ENCODE measurements at regions not wholly inside any gene's neighbourhood (a gene's known extent, or its start where the extent isn't known, plus 50 kb on each side); places are given as distances from the start of the nearest gene placed in this dataset.
"Not testable (repeated sequence)": the region's sequence is repeated elsewhere in the genome, so short reads cannot be mapped to it uniquely, and the experiment has no call there.

DNA sequence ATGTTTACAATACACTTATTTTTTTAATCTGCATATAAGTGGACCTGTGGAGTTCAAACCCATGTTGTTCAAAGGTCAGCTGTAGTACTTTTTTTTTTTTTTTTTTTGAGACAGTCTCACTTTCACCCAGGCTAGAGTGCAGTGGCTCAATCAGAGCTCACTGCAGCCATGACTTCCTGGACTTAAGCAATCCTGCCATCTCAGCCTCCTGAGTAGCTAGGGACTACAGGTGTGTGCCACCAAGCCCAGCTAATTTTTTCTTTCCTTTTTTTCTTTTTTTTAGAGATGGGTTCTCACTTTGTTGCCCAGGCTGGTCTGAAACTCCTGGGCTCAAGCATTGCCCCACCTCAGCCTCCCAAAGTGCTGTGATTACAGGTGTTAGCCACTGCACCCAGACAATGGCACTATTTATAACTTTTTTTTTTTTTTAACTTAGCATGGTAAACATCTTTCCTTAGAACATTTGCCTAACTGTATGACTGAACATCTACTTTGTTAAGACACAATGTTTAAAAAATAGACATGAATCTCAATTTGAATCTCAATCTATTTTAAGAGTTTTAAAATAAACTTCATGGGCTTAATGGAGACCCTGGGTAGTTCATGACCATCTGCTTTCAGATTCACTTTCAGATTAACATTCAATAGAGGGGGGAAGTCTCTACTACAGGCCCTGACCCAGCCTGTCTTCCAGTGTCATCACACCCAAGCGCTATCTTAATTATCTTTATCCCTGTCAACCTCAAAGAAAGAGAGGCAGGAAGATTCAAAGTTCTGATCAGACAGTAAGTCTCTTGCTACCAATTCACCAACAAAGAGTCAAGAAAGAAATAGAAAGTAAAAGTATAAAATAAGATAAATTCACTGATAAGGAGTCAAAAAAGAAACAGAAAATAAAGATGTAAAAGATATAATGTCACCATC lies 97.7 kb upstream of the DOCK9 start:
- no peak for DNase-seq (ENCODE audit: low read depth)

DNA sequence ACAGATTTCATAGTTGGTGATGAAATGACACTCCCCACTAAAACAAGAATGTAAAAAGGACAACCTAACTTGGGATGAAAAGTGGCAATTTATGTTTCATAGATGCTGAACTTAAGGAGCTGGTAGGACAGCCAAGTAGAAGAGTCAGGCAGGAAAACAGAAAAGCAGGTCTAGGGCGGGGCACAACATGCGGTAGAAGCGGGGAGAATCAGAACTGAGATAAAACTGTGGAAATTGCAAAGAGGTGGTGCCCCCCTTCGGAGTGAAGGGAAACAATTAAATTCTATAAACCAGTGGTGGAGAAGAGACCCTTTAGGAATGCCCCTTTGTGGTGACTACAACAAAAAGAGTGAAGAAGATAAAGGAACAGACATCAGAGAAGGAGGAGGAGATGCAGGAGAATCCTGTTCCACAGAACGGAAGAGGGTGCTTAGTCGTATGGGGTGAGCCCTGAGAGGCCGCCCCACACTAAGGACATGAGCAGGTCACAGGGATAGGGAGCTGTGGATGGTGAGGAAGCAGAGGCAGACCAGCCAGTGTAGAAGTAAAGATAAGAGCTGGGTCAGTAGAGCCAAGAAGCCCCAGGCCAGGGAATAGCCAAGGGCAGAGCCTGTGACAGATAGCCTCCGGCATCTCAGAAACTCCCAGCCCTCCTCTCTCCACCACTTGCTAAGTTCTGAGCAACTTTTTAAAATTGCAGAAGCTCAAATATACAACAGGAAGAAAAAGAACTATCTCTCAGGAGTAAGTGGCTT lies 100.3 kb upstream of the DOCK9 start:
- no peak for DNase-seq (ENCODE audit: low read depth)

DNA sequence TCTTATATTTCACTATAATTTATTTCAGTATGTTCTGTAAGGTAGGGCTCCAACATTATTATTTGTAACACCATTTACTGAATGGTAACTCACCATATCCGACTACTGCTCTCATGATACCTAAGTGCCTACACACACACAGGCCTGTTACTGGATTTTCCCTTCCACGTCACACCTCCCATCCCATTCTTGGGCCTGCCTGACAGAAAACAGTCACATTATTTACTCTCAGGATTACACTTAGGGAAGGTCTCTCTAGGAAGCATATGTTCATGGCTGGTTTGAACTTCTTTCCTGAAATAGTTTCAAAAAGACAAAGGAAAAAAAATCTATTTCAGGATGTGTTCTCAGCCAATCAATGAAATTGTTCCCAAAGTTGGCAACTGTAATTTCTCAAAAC lies 102.3 kb upstream of the DOCK9 start:
- no peak for DNase-seq (ENCODE audit: low read depth)

DNA sequence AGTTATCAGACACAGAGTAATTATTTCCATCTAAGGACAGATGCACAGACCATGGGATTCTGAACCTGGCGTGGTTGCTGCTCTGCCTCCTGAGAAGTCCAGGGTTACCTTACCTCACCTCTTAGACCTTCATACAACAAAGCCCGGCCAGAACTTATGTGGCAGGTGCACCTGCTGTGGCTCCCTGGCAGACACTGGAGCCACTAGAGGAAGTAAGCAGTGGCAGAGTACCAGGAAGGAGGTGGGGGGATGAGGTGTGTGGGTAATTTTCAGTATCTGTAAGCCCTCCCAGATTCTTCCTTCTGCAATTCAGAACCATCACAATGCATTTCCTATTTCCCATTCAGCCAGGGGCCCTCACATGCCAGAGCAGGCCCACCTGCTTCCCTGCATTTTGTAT lies 106.1 kb upstream of the DOCK9 start:
- no peak for DNase-seq (ENCODE audit: low read depth)

DNA sequence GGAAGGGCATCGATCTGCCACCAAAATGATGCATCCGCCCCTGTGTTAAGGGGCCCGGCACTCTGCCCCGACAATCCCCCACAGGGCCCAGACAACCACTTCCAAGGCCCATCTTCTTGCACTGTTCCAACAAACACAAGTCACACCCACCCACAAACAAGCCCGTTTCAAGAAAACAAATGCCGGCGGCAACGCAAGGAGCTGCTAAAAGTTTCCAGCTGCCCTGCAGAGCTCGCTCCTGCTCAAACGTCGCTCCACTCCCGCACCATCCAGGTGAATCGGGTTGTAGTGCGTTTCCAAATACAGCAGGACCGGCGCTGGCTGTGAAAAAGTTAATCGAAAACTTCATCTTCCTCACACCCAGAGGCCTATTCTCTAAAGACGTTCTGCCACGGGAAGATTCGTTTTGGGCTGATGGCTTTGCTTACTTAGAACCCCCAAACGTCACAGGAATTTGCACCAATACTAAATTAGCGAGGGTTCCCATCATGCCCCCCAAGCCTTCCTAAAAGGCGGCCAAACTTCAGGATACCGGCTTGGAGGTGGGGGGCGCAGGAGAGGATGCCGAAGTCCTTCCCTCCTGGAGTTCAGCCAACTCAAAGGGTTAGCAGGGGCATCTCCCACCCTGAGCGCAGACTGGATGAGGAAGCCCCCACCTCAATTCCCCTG lies 107.4 kb upstream of the DOCK9 start:
- no peak for DNase-seq (ENCODE audit: low read depth)

DNA sequence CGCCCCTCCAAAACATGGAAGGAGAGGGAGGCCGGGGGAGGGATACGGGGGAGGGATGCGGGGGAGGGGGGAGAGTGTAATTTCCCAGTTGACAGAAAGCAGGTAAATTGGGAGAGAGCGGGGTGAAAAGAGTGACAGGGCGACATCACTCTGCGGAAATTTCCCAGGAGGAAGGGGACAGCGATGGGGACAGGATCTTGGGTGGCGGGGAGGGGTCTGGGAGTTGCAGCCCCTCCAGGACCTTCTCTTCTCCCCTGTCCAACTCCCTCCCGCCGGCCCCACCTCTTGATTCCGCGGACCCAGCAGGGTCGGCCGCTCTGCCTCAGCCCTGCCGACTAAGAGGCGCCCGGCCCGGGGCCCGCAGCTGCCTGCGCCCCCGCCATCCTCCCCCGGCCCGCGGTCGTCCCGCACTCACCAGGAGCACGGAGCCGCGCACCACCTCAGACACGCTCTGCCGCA lies 108.0 kb upstream of the DOCK9 start:
- no peak for DNase-seq (ENCODE audit: low read depth)

DNA sequence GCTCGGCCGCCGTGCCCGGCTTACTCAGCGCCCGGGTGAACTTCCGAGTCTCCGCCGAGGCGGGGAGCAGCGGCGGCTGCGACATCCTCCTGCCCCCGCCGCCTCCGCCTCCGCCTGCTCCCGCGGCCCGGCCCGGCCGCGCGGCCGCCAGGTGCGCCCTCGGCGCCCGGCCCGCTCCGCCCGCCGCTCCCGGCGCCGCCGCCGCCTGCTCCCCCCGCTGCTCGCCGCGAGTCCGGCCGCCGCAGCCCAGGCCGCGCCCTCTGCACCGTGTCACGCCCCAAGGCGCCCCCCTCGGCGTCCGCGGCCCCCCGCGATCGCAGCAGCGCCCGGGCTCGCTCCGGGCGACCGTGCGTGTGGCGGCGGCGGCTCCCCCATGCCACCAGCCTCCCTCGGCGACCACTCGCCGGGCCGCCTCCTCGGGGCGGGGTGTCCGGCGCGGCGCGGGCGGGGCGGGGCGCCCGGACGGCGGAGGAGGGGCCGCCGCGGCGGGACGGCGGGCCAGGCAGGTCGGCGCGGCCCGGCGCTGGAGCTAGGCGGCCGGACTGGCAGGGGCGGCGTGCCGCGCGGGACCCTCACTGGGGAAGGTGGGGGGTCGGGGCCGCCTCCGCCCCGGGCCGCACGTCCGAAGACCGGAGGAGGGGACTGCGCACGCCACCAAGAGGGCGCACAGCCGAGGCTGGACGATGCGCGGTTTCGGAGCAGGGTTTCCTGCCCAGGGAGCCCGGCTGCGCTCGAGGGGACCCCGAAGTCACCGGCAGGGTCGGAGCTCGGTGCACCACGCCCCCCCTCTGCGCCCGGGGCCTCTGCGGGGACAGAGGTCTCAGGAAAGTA lies 108.6 kb upstream of the DOCK9 start:
- DNase-seq (ENCODE audit: low read depth): peak; percentile 50

DNA sequence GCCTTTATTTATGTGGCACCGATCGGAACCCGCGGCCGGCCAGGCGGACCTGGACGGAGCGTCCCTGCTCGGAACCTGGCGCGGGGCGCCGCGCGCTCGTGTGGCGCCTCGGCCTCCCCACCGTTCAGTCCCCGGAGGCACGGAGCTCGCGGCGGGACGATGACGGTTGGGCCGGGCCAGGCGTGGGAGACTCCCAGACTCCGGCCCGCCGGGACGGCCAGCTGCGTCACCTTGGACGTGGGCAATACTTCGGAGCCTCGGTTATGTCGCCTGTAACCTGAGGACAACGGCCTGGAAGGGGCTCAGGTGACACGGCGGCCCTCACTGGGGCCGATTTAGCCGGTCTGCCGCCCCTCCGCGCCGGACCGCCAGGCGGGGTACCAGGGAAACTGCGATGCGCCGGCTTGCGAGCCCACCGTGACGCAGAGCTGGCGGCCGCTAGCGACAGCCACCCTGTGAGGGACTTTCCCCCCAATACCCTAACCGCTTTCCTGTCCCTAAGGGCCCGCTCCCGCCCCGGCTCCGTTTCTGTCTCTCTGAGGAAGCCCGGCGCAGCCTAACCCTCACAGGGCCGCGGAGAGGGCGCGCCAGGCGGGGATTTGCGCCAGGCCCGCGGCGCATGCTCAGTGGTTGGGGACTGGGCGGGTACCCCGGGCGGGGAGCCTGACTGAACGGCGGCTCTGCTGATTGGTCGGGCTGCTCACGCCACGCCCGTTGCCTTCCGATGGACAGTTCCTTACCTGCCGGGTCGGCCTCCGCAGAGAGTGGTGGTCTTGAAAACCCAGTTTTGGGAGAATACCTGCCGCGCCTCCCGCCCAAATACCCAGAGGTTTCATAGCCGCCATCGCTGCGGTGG lies 109.5 kb upstream of the DOCK9 start:
- peak; percentile 82 for DNase-seq (ENCODE audit: low read depth)

DNA sequence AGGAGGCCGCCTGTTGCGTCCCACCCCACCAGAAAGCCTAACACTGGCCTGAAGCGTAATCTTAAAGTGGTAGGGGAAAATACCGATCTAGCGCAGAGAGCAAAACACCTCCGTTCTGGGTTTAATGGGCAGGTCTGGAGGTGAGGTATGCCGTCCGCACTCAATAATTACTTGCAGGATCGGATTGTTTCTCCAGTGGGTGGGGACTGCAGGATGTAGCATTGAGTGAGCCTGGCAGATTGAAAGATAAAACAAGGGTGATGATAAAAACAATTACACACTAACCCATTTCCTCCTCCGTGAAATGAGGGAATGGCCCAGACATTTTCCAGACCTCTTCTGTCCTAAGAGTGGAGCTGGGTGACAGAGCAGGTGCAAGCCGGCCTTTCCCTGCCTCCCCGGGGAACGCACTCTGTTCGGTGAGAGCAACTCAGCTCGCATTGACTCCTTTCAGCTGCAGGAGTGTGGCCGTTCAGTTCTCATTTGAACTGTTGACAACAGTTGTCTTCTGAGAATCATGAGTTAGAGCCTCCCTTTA lies 110.2 kb upstream of the DOCK9 start:
- DNase-seq (ENCODE audit: low read depth): no peak

DNA sequence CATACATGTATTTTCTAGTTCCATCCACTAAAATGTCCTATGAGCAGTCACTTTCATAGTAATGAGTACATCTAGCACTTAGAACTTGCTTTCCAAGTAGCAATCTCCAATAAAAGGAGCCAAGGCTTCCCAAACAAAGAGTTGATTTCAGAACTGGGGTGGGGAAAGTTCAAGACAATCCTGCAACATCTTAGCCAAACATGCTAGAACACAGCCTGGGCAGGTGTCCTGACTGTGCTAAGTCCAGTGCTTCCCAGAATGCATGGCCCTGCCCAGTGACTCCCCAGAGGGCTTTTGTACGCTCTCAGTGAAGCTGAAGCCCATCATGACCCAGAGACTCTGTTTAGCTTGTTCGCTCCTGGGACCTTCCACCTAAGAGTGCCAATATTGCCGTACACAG lies 106.7 kb upstream of the UBAC2 start:
- no peak for DNase-seq (ENCODE audit: low read depth)

DNA sequence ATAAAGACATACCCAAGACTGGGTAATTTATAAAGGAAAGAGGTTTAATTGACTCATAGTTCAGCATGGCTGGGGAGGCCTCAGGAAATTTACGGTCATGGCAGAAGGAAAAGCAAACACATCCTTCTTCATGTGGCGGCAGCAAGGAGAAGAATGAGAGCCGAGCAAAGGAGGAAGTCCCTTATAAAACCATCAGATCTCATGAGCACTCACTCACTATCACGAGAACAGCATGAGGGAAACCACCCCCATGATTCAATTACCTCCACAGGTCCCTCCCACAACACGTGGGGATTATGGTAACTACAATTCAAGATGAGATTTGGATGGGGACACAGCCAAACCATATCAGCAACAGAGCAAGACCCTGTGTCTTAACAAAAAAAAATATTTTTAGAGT lies 98.8 kb upstream of the UBAC2 start:
- not testable (repeated sequence) for DNase-seq (ENCODE audit: low read depth)

DNA sequence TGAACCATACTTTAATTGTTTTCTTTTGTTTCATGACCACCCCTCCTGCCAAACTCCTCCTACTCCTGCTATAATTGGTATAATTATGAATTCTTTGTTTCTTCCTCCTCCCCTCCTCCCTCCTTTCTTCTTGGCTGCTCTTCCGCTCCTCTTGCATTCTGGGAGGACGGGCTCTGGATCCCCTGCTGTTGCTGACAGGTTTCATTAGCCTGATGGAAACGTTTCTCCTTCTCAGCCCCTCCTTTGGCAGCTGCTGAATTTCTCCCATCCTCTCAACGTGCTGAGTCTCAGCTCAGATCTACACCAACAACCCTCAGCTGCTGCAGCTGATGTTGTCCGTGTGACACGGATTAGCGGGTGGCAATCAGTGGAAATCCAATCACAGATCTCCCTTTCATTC lies 97.1 kb upstream of the UBAC2 start:
- DNase-seq (ENCODE audit: low read depth): no peak

DNA sequence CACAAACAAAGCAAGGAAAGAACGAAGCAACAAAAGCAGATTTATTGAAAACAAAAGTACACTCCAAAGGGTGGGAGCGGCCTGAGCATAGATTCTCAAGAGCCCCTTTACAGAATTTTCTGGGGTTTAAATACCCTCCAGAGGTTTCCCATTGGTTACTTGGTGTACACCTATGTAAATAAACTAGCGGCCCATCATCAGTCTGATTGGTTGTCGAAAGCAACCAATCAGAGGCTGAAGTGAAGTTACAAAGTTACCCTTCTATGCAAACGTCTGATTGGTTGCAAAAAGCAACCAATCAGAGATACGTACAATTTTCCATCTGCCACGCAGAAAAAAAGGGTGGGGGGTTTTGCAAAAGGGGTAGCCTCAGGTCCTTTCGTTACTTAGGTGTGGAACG lies 96.3 kb upstream of the UBAC2 start:
- no peak for DNase-seq (ENCODE audit: low read depth)

DNA sequence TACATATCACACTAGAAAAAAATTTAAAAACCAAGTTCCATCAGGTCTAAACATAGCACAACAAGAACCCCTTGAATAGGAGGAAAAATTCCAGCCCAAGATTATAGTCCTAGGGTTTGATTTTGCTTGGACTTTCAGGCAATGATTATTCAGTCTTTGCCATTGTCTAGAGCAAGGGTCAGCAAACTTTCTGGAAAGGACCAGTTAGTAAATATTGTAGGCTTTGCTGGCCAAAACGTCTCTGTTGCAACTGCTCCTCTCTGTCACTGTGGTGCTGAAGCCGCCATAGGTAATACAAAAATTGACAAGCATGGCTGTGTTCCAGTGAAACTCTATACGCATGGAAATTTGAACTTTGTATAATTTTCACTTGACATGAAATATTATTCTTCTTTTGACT lies 95.5 kb upstream of the UBAC2 start:
- no peak for DNase-seq (ENCODE audit: low read depth)

DNA sequence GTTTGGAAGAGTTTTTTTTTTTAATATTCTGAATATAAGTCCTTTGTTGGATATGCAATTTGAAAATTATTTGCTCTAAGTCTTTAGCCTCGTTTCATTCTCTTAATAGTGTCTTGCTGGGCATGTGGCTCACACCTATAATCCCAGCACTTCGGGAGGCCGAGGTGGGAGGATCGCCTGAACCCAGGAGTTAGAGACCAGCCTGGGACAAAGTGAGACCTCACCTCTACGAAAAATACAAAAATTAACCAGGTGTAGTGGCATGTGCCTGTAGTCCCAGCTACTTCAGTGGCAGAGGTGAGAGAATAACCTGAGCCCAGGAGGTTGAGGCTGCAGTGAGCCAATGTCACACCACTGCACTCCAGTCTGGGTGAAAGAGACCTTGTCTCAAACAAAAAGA lies 87.3 kb upstream of the UBAC2 start:
- DNase-seq (ENCODE audit: low read depth): no peak

DNA sequence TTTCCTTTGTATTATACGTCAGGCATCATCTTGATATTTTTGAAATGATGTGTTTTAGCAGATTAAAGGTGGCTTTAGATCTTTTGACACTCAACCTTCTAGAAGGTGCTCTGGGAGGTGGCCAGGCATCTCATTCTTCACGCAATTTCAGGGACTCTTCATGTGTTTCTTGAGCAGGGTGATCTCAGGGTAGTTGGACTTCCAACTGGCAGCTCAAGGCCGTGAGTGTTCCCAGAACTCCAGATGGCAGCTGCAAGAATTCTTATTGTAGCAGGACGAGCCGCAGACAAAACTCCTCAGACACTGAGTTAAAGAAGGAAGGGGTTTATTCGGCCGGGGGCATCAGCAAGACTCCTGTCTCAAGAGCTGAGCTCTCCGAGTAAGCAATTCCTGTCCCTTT lies 82.5 kb upstream of the UBAC2 start:
- no peak for DNase-seq (ENCODE audit: low read depth)

DNA sequence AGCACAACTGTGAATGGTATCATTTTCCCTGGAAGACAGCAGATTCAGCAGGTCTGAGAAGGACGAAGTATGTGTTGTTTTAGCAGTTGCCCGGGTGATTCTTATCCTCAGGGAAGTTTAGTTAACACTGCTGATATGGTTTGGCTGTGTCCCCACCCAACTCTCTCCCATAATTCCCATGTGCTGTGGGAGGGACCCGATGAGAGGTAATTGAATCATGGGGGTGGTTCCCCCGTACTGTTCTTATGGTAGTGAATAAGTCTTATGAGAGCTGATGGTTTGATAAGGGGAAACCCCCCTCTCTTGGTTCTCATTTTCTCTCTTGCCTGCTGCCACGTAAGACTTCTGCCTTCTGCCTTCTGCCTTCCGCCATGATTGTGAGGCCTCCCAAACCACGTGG lies 81.0 kb upstream of the UBAC2 start:
- DNase-seq (ENCODE audit: low read depth): no peak

DNA sequence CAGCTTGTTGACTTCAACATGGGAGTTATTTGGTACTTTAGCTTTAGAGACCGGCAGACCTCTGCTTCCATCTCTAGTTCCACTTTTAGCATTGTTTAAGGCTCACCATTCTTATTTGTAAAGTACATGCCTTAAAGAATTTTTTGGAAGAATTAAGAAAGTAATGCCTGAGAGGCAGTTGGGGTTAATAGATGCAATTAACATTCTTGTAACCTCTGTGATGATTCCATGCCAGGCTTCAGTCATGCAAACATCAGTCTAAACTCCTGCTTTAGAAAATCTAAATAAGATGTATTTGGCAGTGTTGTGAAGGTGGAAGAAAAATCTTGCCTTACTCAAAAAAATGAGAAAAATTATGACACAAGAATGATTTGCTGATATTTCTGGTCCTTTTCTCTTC lies 79.9 kb upstream of the UBAC2 start:
- no peak for DNase-seq (ENCODE audit: low read depth)

DNA sequence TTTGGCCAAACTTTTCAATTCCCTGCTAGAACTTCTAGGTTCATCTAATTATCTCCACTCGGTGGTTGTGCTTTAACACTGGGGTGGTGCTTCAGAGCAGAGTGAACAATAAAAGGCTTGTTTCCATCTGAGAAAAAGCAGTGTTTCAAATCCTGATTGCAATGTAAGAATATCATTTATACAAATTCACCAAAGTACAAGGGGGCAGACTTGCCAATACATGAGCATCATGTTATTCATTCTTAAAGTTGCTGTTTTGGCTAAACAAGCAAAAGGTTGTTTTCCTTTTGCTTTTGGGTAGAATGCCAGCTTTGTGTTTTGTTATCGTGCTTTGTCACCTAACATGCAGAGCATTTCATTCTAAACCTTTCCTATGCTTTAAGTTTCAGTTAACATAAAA lies 78.5 kb upstream of the UBAC2 start:
- no peak for DNase-seq (ENCODE audit: low read depth)

Data from M059J (cell line).